Osteoblast (primary cell): ENCODE measurements at regions not wholly inside any gene's neighbourhood (a gene's known extent, or its start where the extent isn't known, plus 50 kb on each side); places are given as distances from the start of the nearest gene placed in this dataset.

ENCODE experiments used
- DNase-seq: peaks from one replicate; pipeline ENCODE4 v3.0.0; 2011; ENCODE audit warnings: low spot score, mixed read lengths; ENCODE audit not compliant: insufficient read length; ENCODE audit errors: missing footprints
- H2AFZ ChIP-seq: 2 replicates; pipeline ENCODE4 v1.6.0; 2011; ENCODE audit warnings: mild to moderate bottlenecking, low read length
- H3K27ac ChIP-seq: 2 replicates; pipeline ENCODE4 v1.5.1; 2011; ENCODE audit warnings: mild to moderate bottlenecking, low read depth, low read length, moderate library complexity
- H3K27me3 ChIP-seq: 2 replicates; pipeline ENCODE4 v1.6.0; 2012; ENCODE audit warnings: mild to moderate bottlenecking, control low read depth, inconsistent platforms, low read length, moderate library complexity; ENCODE audit not compliant: insufficient read depth
- H3K36me3 ChIP-seq: 2 replicates; pipeline ENCODE4 v1.5.1; 2011; ENCODE audit warnings: mild to moderate bottlenecking, low read length, control low read depth, moderate library complexity; ENCODE audit not compliant: insufficient read depth
- H3K4me1 ChIP-seq: 2 replicates; pipeline ENCODE4 v1.5.1; 2011; ENCODE audit warnings: mild to moderate bottlenecking, low read length, control low read depth, moderate library complexity; ENCODE audit not compliant: insufficient read depth
- H3K4me2 ChIP-seq: 2 replicates; pipeline ENCODE4 v1.6.0; 2011; ENCODE audit warnings: mild to moderate bottlenecking, low read length; ENCODE audit not compliant: insufficient read depth
- H3K4me3 ChIP-seq: fragments of 200-600 bp; sonication (generic); 3 replicates; pipeline ENCODE4 v1.5.1; 2012; ENCODE audit warnings: mild to moderate bottlenecking, low read length, inconsistent platforms; ENCODE audit not compliant: insufficient read depth
- H3K79me2 ChIP-seq: 2 replicates; pipeline ENCODE4 v1.6.0; 2012; ENCODE audit warnings: mild to moderate bottlenecking, low read length, control low read depth, inconsistent platforms; ENCODE audit not compliant: insufficient read depth
- H3K9me3 ChIP-seq: 2 replicates; pipeline ENCODE4 v1.5.1; 2011; ENCODE audit warnings: low read depth, low read length, control low read depth
- H4K20me1 ChIP-seq: 2 replicates; pipeline ENCODE4 v1.6.0; 2012; ENCODE audit warnings: mild to moderate bottlenecking, low read length, control low read depth; ENCODE audit not compliant: insufficient read depth
- TF ChIP-seq, protein P1 (sequence below): IDR thresholded peaks from 2 replicates; pipeline ENCODE4 v1.5.1; 2011; ENCODE audit warnings: mild to moderate bottlenecking, low read depth, low read length, moderate library complexity; ENCODE audit errors: extremely low read depth

DNA sequence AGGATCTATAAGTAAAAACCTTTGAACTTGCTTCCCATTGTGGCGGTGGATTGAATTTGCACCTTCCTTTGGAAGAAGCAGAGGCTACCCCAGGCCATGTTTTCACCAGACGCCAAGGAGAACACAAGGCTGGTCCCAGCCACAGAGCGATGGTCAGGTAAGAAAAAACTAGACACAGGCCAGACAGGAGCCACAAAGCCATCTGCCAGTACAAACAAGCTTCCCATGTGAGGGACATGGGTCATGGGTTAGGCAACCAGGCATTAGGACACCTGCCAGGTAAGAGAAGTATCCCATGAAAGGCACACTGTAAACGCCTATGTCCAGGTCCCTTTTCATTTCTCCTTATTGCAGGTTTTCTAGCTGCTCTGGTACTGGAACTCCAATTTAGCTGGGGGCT, 190.2 kb downstream of the KLF13 start:
- TF ChIP-seq, protein P1, sequence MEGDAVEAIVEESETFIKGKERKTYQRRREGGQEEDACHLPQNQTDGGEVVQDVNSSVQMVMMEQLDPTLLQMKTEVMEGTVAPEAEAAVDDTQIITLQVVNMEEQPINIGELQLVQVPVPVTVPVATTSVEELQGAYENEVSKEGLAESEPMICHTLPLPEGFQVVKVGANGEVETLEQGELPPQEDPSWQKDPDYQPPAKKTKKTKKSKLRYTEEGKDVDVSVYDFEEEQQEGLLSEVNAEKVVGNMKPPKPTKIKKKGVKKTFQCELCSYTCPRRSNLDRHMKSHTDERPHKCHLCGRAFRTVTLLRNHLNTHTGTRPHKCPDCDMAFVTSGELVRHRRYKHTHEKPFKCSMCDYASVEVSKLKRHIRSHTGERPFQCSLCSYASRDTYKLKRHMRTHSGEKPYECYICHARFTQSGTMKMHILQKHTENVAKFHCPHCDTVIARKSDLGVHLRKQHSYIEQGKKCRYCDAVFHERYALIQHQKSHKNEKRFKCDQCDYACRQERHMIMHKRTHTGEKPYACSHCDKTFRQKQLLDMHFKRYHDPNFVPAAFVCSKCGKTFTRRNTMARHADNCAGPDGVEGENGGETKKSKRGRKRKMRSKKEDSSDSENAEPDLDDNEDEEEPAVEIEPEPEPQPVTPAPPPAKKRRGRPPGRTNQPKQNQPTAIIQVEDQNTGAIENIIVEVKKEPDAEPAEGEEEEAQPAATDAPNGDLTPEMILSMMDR, result no peak
- H4K20me1 ChIP-seq, result no peaks in the 10 kb centered on the region
- H2AFZ ChIP-seq, result no peak overlapping the region
- H3K27ac ChIP-seq, result no peak overlapping the region
- no peaks in the 10 kb centered on the region for H3K4me1 ChIP-seq
- H3K79me2 ChIP-seq, result no peaks in the 10 kb centered on the region
- H3K27me3 ChIP-seq, result no peaks in the 10 kb centered on the region
- H3K4me3 ChIP-seq, result no peak overlapping the region
- no peak for DNase-seq
- no peak overlapping the region for H3K4me2 ChIP-seq
- no peaks in the 10 kb centered on the region for H3K9me3 ChIP-seq
- H3K36me3 ChIP-seq, result no peaks in the 10 kb centered on the region

DNA sequence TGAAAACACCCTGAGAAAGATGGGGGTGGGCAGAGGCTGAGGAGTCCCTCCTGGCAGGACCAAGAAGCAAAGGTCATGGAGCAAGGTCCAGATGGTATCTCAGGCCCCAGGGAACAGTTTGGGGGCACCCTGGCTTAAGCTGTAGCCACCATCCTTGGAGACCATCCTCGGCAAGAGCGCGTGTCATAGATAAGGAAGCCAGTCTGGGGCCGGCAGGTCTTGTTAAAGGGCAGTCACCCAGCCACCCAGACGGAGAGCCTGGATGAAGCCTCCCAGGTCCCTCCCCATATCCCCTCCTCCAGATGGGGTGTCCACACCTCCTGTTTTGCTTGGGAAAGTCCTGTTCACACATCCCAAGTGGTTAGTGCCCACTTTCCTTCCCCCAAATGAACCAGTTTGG, 191.1 kb downstream of the KLF13 start:
- Histone ChIP-seq H3K9me3 (no peaks in the 10 kb centered on the region), H4K20me1 (no peaks in the 10 kb centered on the region), H3K4me1 (no peaks in the 10 kb centered on the region), H2AFZ (no peak overlapping the region), H3K27me3 (no peaks in the 10 kb centered on the region), H3K4me3 (no peak overlapping the region), H3K4me2 (no peak overlapping the region), H3K79me2 (no peaks in the 10 kb centered on the region), H3K36me3 (no peaks in the 10 kb centered on the region), H3K27ac (no peak overlapping the region)
- no peak for DNase-seq
- TF ChIP-seq, protein P1, result no peak

DNA sequence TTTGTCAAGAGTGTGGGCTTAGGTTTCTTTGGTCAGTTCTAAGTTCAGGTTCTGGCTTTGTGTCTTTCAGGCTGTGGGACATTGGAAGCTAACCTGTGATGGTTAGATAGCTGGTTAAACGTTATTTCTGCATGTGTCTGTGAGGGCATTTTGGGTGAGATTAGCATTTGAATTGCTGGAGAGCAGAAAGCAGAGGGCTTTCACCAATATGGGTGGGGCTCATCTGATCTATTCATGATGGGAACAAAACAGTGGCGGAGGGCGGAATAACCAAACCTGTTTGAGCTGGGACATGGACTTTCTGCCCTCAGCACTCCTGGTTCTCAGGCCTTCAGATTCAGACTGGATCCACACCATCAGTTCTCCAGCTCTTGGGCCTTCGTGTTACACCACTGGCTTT, 195.4 kb downstream of the KLF13 start:
- Histone ChIP-seq H3K27me3 (no peaks in the 10 kb centered on the region), H3K79me2 (no peaks in the 10 kb centered on the region), H3K27ac (no peak overlapping the region), H2AFZ (no peak overlapping the region), H3K4me2 (no peak overlapping the region), H3K4me3 (no peak overlapping the region), H4K20me1 (no peaks in the 10 kb centered on the region), H3K36me3 (no peaks in the 10 kb centered on the region), H3K4me1 (no peaks in the 10 kb centered on the region), H3K9me3 (no peaks in the 10 kb centered on the region)
- TF ChIP-seq, protein P1, result no peak
- no peak for DNase-seq

DNA sequence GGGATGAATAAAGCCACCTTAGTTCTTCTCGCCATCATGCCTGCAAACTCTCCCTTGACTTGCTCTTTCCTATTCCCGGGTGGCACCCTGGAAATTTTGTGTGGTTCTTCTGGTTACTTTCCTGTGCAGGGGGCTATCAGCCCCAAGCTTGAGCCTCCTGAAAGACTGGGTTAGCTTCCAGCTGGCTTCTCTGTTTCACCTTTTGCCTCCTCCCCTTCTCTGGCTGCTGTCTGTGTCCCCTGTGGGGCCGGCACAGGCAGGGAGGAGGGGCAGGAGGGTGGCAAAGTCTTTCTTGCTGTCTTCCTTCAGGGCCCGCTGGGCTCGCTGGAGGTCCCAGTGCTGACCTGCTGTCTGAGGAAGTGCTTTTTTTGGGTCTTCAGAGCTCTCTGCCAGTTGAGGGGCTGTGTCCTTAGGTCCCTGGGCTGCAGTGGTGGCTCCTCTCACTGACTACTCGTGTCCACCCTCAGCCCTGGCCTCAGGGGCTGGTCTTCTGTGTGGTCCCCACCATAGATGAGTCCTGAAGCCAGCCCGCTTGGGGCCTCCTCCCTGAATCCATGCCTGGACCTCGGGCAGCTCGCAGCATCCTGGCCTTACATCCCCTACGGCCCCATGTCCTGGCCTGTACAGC, 196.5 kb downstream of the KLF13 start:
- Histone ChIP-seq H3K4me2 (no peak overlapping the region), H3K79me2 (no peaks in the 10 kb centered on the region), H3K4me3 (no peak overlapping the region), H3K27me3 (no peaks in the 10 kb centered on the region), H4K20me1 (no peaks in the 10 kb centered on the region), H3K9me3 (no peaks in the 10 kb centered on the region), H3K27ac (no peak overlapping the region), H3K36me3 (no peaks in the 10 kb centered on the region), H2AFZ (no peak overlapping the region), H3K4me1 (no peaks in the 10 kb centered on the region)
- TF ChIP-seq, protein P1, result no peak
- DNase-seq, result no peak
